ENCODE measurements at regions not wholly inside any gene's neighbourhood (a gene's known extent, or its start where the extent isn't known, plus 50 kb on each side); places are given as distances from the start of the nearest gene placed in this dataset.
A peak's percentile ranks its signal among the peaks of the same experiment; 100 is the strongest.

GRCh38 chr4:19774690-19775256, 476.9 kb upstream of the SLIT2 start:
- H3K4me1 ChIP-seq (ENCODE audit: control insufficient read depth in 2 of 3, insufficient read depth in 2 of 3, low read depth in 1 of 3, low read length in 3 of 3) = no peaks in the 10 kb centered on the region
- FAIRE-seq (no peak), DNase-seq (no peak)
- no peaks in the 10 kb centered on the region for H3K9me3 ChIP-seq (ENCODE audit: control insufficient read depth in 2 of 3, insufficient read depth in 1 of 3, low read length in 3 of 3)
- TF ChIP-seq, protein P1, sequence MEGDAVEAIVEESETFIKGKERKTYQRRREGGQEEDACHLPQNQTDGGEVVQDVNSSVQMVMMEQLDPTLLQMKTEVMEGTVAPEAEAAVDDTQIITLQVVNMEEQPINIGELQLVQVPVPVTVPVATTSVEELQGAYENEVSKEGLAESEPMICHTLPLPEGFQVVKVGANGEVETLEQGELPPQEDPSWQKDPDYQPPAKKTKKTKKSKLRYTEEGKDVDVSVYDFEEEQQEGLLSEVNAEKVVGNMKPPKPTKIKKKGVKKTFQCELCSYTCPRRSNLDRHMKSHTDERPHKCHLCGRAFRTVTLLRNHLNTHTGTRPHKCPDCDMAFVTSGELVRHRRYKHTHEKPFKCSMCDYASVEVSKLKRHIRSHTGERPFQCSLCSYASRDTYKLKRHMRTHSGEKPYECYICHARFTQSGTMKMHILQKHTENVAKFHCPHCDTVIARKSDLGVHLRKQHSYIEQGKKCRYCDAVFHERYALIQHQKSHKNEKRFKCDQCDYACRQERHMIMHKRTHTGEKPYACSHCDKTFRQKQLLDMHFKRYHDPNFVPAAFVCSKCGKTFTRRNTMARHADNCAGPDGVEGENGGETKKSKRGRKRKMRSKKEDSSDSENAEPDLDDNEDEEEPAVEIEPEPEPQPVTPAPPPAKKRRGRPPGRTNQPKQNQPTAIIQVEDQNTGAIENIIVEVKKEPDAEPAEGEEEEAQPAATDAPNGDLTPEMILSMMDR (IDR thresholded peaks at IDR 0.05; ENCODE audit: borderline replicate concordance, extremely low read depth, insufficient read depth) = no peak
- H3K27me3 ChIP-seq (ENCODE audit: control insufficient read depth, insufficient read depth, low read length) = no peaks in the 10 kb centered on the region
- H3K36me3 ChIP-seq (ENCODE audit: control insufficient read depth in 2 of 3, insufficient read depth in 3 of 3, low read length in 3 of 3) = no peaks in the 10 kb centered on the region
- no peak overlapping the region for H3K9ac ChIP-seq (ENCODE audit: low read length in 3 of 3)
- H3K27ac ChIP-seq (ENCODE audit: low read depth in 2 of 2, low read length in 2 of 2) = no peak overlapping the region
- no peak overlapping the region for H3K4me3 ChIP-seq (ENCODE audit: low read length in 3 of 3)
- intact Hi-C loops (cut with DNase I) = no loop called here

- intact Hi-C loops (cut with DNase I) = no loop called here
Measured at GRCh38 chr4:19772581-19772980, 479.1 kb upstream of the SLIT2 start.

GRCh38 chr4:19756661-19757060, 495.0 kb upstream of the SLIT2 start:
- Histone ChIP-seq H3K4me3 (ENCODE audit: low read length in 3 of 3) (no peak overlapping the region), H3K27ac (ENCODE audit: low read depth in 2 of 2, low read length in 2 of 2) (no peak overlapping the region), H3K4me1 (ENCODE audit: control insufficient read depth in 2 of 3, insufficient read depth in 2 of 3, low read depth in 1 of 3, low read length in 3 of 3) (no peaks in the 10 kb centered on the region), H3K9ac (ENCODE audit: low read length in 3 of 3) (no peak overlapping the region), H3K36me3 (ENCODE audit: control insufficient read depth in 2 of 3, insufficient read depth in 3 of 3, low read length in 3 of 3) (no peaks in the 10 kb centered on the region), H3K27me3 (ENCODE audit: control insufficient read depth, insufficient read depth, low read length) (no peaks in the 10 kb centered on the region), H3K9me3 (ENCODE audit: control insufficient read depth in 2 of 3, insufficient read depth in 1 of 3, low read length in 3 of 3) (no peaks in the 10 kb centered on the region)
- TF ChIP-seq, protein P1 (IDR thresholded peaks at IDR 0.05; ENCODE audit: borderline replicate concordance, extremely low read depth, insufficient read depth) = no peak
- intact Hi-C loops (cut with DNase I) = no loop called here
- FAIRE-seq (no peak), DNase-seq (no peak)

More at GRCh38 chr4:19772581-19772980, 479.1 kb upstream of the SLIT2 start:
- H3K36me3 ChIP-seq (ENCODE audit: control insufficient read depth in 2 of 3, insufficient read depth in 3 of 3, low read length in 3 of 3) = no peaks in the 10 kb centered on the region
- no peaks in the 10 kb centered on the region for H3K9me3 ChIP-seq (ENCODE audit: control insufficient read depth in 2 of 3, insufficient read depth in 1 of 3, low read length in 3 of 3)
- TF ChIP-seq, protein P1 (IDR thresholded peaks at IDR 0.05; ENCODE audit: borderline replicate concordance, extremely low read depth, insufficient read depth) = no peak
- no peaks in the 10 kb centered on the region for H3K27me3 ChIP-seq (ENCODE audit: control insufficient read depth, insufficient read depth, low read length)
- no peak for FAIRE-seq
- H3K9ac ChIP-seq (ENCODE audit: low read length in 3 of 3) = no peak overlapping the region
- no peak for DNase-seq
- no peak overlapping the region for H3K27ac ChIP-seq (ENCODE audit: low read depth in 2 of 2, low read length in 2 of 2)
- no peak overlapping the region for H3K4me3 ChIP-seq (ENCODE audit: low read length in 3 of 3)
- no peaks in the 10 kb centered on the region for H3K4me1 ChIP-seq (ENCODE audit: control insufficient read depth in 2 of 3, insufficient read depth in 2 of 3, low read depth in 1 of 3, low read length in 3 of 3)

- TF ChIP-seq, protein P1 (IDR thresholded peaks at IDR 0.05; ENCODE audit: borderline replicate concordance, extremely low read depth, insufficient read depth) = no peak
- H3K9me3 ChIP-seq (ENCODE audit: control insufficient read depth in 2 of 3, insufficient read depth in 1 of 3, low read length in 3 of 3) = no peaks in the 10 kb centered on the region
- H3K27me3 ChIP-seq (ENCODE audit: control insufficient read depth, insufficient read depth, low read length) = no peaks in the 10 kb centered on the region
- no peak overlapping the region for H3K27ac ChIP-seq (ENCODE audit: low read depth in 2 of 2, low read length in 2 of 2)
- DNase-seq = peak in 1 of 5 donors; percentile 28
- FAIRE-seq = no peak
- H3K36me3 ChIP-seq (ENCODE audit: control insufficient read depth in 2 of 3, insufficient read depth in 3 of 3, low read length in 3 of 3) = no peaks in the 10 kb centered on the region
- peaks cover 0 to 5% (median 0%) of the 10 kb centered on the region in 3 donors for H3K4me1 ChIP-seq (ENCODE audit: control insufficient read depth in 2 of 3, insufficient read depth in 2 of 3, low read depth in 1 of 3, low read length in 3 of 3)
- no peak overlapping the region for H3K9ac ChIP-seq (ENCODE audit: low read length in 3 of 3)
- intact Hi-C loops (cut with DNase I) = no loop called here
- H3K4me3 ChIP-seq (ENCODE audit: low read length in 3 of 3) = no peak overlapping the region
Measured at GRCh38 chr4:19752599-19752998, 499.1 kb upstream of the SLIT2 start.

Data from kidney (tissue), 13 donors.